ENCODE measurements at regions not wholly inside any gene's neighbourhood (a gene's known extent, or its start where the extent isn't known, plus 50 kb on each side); places are given as distances from the start of the nearest gene placed in this dataset.
"Not testable (repeated sequence)": the region's sequence is repeated elsewhere in the genome, so short reads cannot be mapped to it uniquely, and the experiment has no call there.

GRCh38 chr11:92436034-92436920, 211.7 kb downstream of the FAT3 start:
- no peak for DNase-seq

- no peak for DNase-seq
These were observed 214.5 kb downstream of the FAT3 start for GRCh38 chr11:92439133-92439532.

- DNase-seq = no peak
These were observed 216.3 kb downstream of the FAT3 start for GRCh38 chr11:92440701-92441442.

- DNase-seq = no peak
These were observed 216.8 kb downstream of the FAT3 start for GRCh38 chr11:92441443-92441726.

GRCh38 chr11:92443199-92443598, 218.6 kb downstream of the FAT3 start:
- DNase-seq = no peak

- DNase-seq = no peak
These were observed 223.0 kb downstream of the FAT3 start for GRCh38 chr11:92447586-92447985.

- no peak for DNase-seq
These were observed 224.6 kb downstream of the FAT3 start for GRCh38 chr11:92449222-92449621.

- no peak for DNase-seq
These were observed 225.2 kb downstream of the FAT3 start for GRCh38 chr11:92449780-92450179.

GRCh38 chr11:92451063-92451462, 226.4 kb downstream of the FAT3 start:
- DNase-seq = no peak

- no peak for DNase-seq
These were observed 228.4 kb downstream of the FAT3 start for GRCh38 chr11:92453055-92453454.

- DNase-seq = no peak
These were observed 230.7 kb downstream of the FAT3 start for GRCh38 chr11:92455210-92455790.

- DNase-seq = no peak
These were observed 232.6 kb downstream of the FAT3 start for GRCh38 chr11:92457250-92457649.

GRCh38 chr11:92458486-92458885, 233.9 kb downstream of the FAT3 start:
- no peak for DNase-seq

GRCh38 chr11:92460213-92460612, 235.6 kb downstream of the FAT3 start:
- no peak for DNase-seq

- DNase-seq = no peak
These were observed 236.8 kb downstream of the FAT3 start for GRCh38 chr11:92461447-92461846.

- DNase-seq = no peak
These were observed 238.2 kb downstream of the FAT3 start for GRCh38 chr11:92462821-92463220.

- DNase-seq = no peak
These were observed 240.2 kb downstream of the FAT3 start for GRCh38 chr11:92464822-92465221.

- DNase-seq = not testable (repeated sequence)
These were observed 240.8 kb downstream of the FAT3 start for GRCh38 chr11:92465410-92465809.

- no peak for DNase-seq
These were observed 249.1 kb downstream of the FAT3 start for GRCh38 chr11:92473736-92474135.

GRCh38 chr11:92475316-92475715, 250.7 kb downstream of the FAT3 start:
- DNase-seq = no peak

- DNase-seq = no peak
These were observed 251.2 kb downstream of the FAT3 start for GRCh38 chr11:92475819-92476218.

GRCh38 chr11:92477686-92478085, 253.1 kb downstream of the FAT3 start:
- DNase-seq = no peak

GRCh38 chr11:92480499-92480898, 255.9 kb downstream of the FAT3 start:
- DNase-seq = no peak

- no peak for DNase-seq
These were observed 258.0 kb downstream of the FAT3 start for GRCh38 chr11:92482492-92483060.
